A549 (cell line): ENCODE measurements at regions not wholly inside any gene's neighbourhood (a gene's known extent, or its start where the extent isn't known, plus 50 kb on each side); places are given as distances from the start of the nearest gene placed in this dataset.

Experiments
- ATAC-seq, 2 experiments: fragments of 200-7000 bp in 1 of 2; fragments of >200 bp in 1 of 2; cut with Nextera tagmentation in 1 of 2; cut with Tn5 transposase in 1 of 2; 3 replicates each; pipeline versions ENCODE4 v1.8.0 to v1.9.1; 2018 to 2020; ENCODE audit warnings: mild to moderate bottlenecking in 1 of 2, moderate library complexity in 1 of 2
- CTCF ChIA-PET: fragments of 300-600 bp; sonication (Branson Sonifier 250); formaldehyde crosslinking; extraction: SDS; loops from one replicate; lab custom pipeline; 2021; ENCODE audit warnings: antibody characterized with exemption, inconsistent platforms; lab: Yijun Ruan, JAX
- POLR2A ChIA-PET: fragments of 350-600 bp; formaldehyde crosslinking; extraction: SDS; loops from one replicate; lab custom pipeline; 2021; ENCODE audit warnings: antibody characterized with exemption, inconsistent platforms; lab: Yijun Ruan, JAX
- DNase-seq, 2 experiments: peaks; one replicate each; pipeline versions ENCODE4 v3.0.0 to v3.0.0-alpha.2; 2011 to 2016; ENCODE audit warnings: low read depth in 1 of 2, low spot score in 1 of 2
- FAIRE-seq: peaks from 2 replicates; lab custom pipeline; 2011; peaks lifted over from hg19 to GRCh38; lab: Jason Lieb, UNC
- H3K27ac ChIP-seq, 2 experiments: fragments of >200 bp; sonication (Bioruptor Twin); formaldehyde crosslinking; 3 replicates each; pipeline ENCODE4 v1.5.1; 2016 to 2017
- H3K4me1 ChIP-seq: fragments of >200 bp; sonication (Bioruptor Twin); formaldehyde crosslinking; 3 replicates; pipeline ENCODE4 v1.6.1; 2016
- H3K4me2 ChIP-seq: fragments of >200 bp; sonication (Bioruptor Twin); formaldehyde crosslinking; 3 replicates; pipeline ENCODE4 v1.6.1; 2016
- H3K4me3 ChIP-seq: fragments of >200 bp; sonication (Bioruptor Twin); formaldehyde crosslinking; 3 replicates; pipeline ENCODE4 v1.5.1; 2016
- H3K9me3 ChIP-seq: fragments of >200 bp; sonication (Bioruptor Twin); formaldehyde crosslinking; 3 replicates; pipeline ENCODE4 v1.6.1; 2016
- BHLHE40 ChIP-seq: IDR thresholded peaks from 2 replicates; pipeline ENCODE4 v1.6.1; 2012; ENCODE audit warnings: low read depth, low read length, inconsistent platforms
- CBX8 ChIP-seq: fragments of 200-600 bp; sonication (generic); IDR thresholded peaks from 2 replicates; pipeline ENCODE4 v1.6.1; 2016
- CEBPB ChIP-seq, 2 experiments: fragments of >200 bp in 1 of 2; sonication (Bioruptor Twin) in 1 of 2; formaldehyde crosslinking in 1 of 2; IDR thresholded peaks; 2 replicates each; pipeline ENCODE4 v1.6.1; 2012 to 2016
- CHD2 ChIP-seq: fragments of 150-350 bp; IDR thresholded peaks from 2 replicates; pipeline ENCODE4 v1.6.1; 2014; ENCODE audit warnings: low read length; ENCODE audit not compliant: partially characterized antibody
- CTCF ChIP-seq: fragments of >200 bp; sonication (Bioruptor Twin); formaldehyde crosslinking; IDR thresholded peaks from 3 replicates; pipeline ENCODE4 v1.5.1; 2016
- EHF ChIP-seq: fragments of 250-450 bp; sonication (Bioruptor Pico); IDR thresholded peaks from 2 replicates; pipeline ENCODE4 v1.5.0; 2020; ENCODE audit warnings: mild to moderate bottlenecking
- EHMT2 ChIP-seq: fragments of 200-600 bp; sonication (generic); IDR thresholded peaks from 2 replicates; pipeline ENCODE4 v1.6.1; 2016; ENCODE audit warnings: antibody characterized with exemption, low read depth, mild to moderate bottlenecking, moderate library complexity
- EP300 ChIP-seq, 2 experiments: fragments of >200 bp; sonication (Bioruptor Twin); formaldehyde crosslinking; IDR thresholded peaks; 2 replicates in 1 of 2; 3 replicates in 1 of 2; pipeline ENCODE4 v1.6.1; 2016 to 2017
- ESRRA ChIP-seq: fragments of 150-350 bp; IDR thresholded peaks from 2 replicates; pipeline ENCODE4 v1.6.1; 2014; ENCODE audit warnings: mild to moderate bottlenecking, low read length, borderline replicate concordance
- FOSL2 ChIP-seq, 2 experiments: fragments of 450-650 bp in 1 of 2; fragments of >200 bp in 1 of 2; sonication (Bioruptor Twin) in 1 of 2; formaldehyde crosslinking; IDR thresholded peaks; 2 replicates each; pipeline versions ENCODE4 v1.5.0 to v1.6.1; 2016 to 2020; ENCODE audit warnings: mild to moderate bottlenecking in 1 of 2, moderate library complexity in 1 of 2
- FOXS1 ChIP-seq: fragments of 250-450 bp; sonication (Bioruptor Pico); IDR thresholded peaks from 2 replicates; pipeline ENCODE4 v1.5.0; 2020; ENCODE audit warnings: mild to moderate bottlenecking, moderate library complexity
- HES2 ChIP-seq: fragments of >200 bp; sonication (Bioruptor Twin); formaldehyde crosslinking; IDR thresholded peaks from 2 replicates; pipeline ENCODE4 v1.6.1; 2016
- HOXA7 ChIP-seq: fragments of 250-450 bp; sonication (Bioruptor Pico); IDR thresholded peaks from 2 replicates; pipeline ENCODE4 v1.5.0; 2020; ENCODE audit warnings: mild to moderate bottlenecking, moderate library complexity
- HOXB13 ChIP-seq: fragments of 250-450 bp; sonication (Bioruptor Pico); IDR thresholded peaks from 2 replicates; pipeline ENCODE4 v1.5.0; 2020; ENCODE audit warnings: low read depth, mild to moderate bottlenecking, moderate library complexity
- HOXB5 ChIP-seq: fragments of 250-450 bp; sonication (Bioruptor Pico); IDR thresholded peaks from 2 replicates; pipeline ENCODE4 v1.5.0; 2020; ENCODE audit warnings: mild to moderate bottlenecking, moderate library complexity
- JUNB ChIP-seq: fragments of >200 bp; sonication (Bioruptor Twin); formaldehyde crosslinking; IDR thresholded peaks from 2 replicates; pipeline ENCODE4 v1.6.1; 2016
- KDM5A ChIP-seq: fragments of 200-600 bp; sonication (generic); IDR thresholded peaks from 2 replicates; pipeline ENCODE4 v1.6.1; 2016; ENCODE audit warnings: antibody characterized with exemption, mild to moderate bottlenecking
- MAZ ChIP-seq: fragments of 150-350 bp; IDR thresholded peaks from 2 replicates; pipeline ENCODE4 v1.6.1; 2014; ENCODE audit warnings: antibody characterized with exemption, low read depth, low read length, borderline replicate concordance
- NFE2L2 ChIP-seq: fragments of 150-350 bp; conservative IDR thresholded peaks from 2 replicates; pipeline ENCODE4 v1.6.1; 2014; ENCODE audit warnings: low read length
- NPAS2 ChIP-seq: fragments of 250-450 bp; sonication (Bioruptor Pico); IDR thresholded peaks from 2 replicates; pipeline ENCODE4 v1.8.0; 2022; ENCODE audit warnings: mild to moderate bottlenecking, moderate library complexity, borderline replicate concordance
- NR3C1 ChIP-seq: fragments of >200 bp; sonication (Bioruptor Twin); formaldehyde crosslinking; IDR thresholded peaks from 3 replicates; pipeline ENCODE4 v1.6.1; 2017
- POLR2A ChIP-seq: IDR thresholded peaks from 2 replicates; pipeline ENCODE4 v1.6.1; 2012; ENCODE audit warnings: mild to moderate bottlenecking, low read length
- POLR2AphosphoS2 ChIP-seq: conservative IDR thresholded peaks from 2 replicates; pipeline ENCODE4 v1.6.1; 2012; ENCODE audit warnings: low read length, improper control_type of control experiment, inconsistent platforms
- RARB ChIP-seq: fragments of 250-450 bp; sonication (Bioruptor Pico); IDR thresholded peaks from 2 replicates; pipeline ENCODE4 v1.8.0; 2021; ENCODE audit warnings: mild to moderate bottlenecking, moderate library complexity
- REST ChIP-seq: fragments of 200-600 bp; sonication (generic); IDR thresholded peaks from 2 replicates; pipeline ENCODE4 v1.6.1; 2016; ENCODE audit warnings: antibody characterized with exemption, mild to moderate bottlenecking, moderate library complexity
- RNF2 ChIP-seq: fragments of 200-600 bp; sonication (generic); IDR thresholded peaks from 2 replicates; pipeline ENCODE4 v1.6.1; 2016; ENCODE audit warnings: low read depth, mild to moderate bottlenecking, antibody characterized with exemption, moderate library complexity, borderline replicate concordance
- SMC3 ChIP-seq: fragments of >200 bp; sonication (Bioruptor Twin); formaldehyde crosslinking; IDR thresholded peaks from 3 replicates; pipeline ENCODE4 v1.6.1; 2018; ENCODE audit warnings: inconsistent platforms
- TFCP2L1 ChIP-seq: fragments of 250-450 bp; sonication (Bioruptor Pico); IDR thresholded peaks from 2 replicates; pipeline ENCODE4 v1.5.0; 2021; ENCODE audit warnings: mild to moderate bottlenecking
- ZNF302 ChIP-seq: fragments of 250-450 bp; sonication (Bioruptor Pico); IDR thresholded peaks from 2 replicates; pipeline ENCODE4 v1.9.0; 2021; ENCODE audit warnings: inconsistent platforms, mild to moderate bottlenecking, moderate library complexity
- ZSCAN20 ChIP-seq: fragments of 250-450 bp; sonication (Bioruptor Pico); IDR thresholded peaks from 2 replicates; pipeline ENCODE4 v1.8.0; 2022; ENCODE audit warnings: mild to moderate bottlenecking, moderate library complexity
- WGBS: methylation state at CpG from one replicate; pipeline ENCODE4 v1.1.6; 2017; ENCODE audit errors: missing lambda C conversion rate; 5-methylcytosine and 5-hydroxymethylcytosine counted together

- DNase-seq (no peak), FAIRE-seq (no peak), ATAC-seq (no peak)
- H3K4me3 ChIP-seq, result no peak overlapping the region
- no peak overlapping the region for H3K4me2 ChIP-seq
- ChIA-PET CTCF (no interaction called here), POLR2A (no interaction called here)
- H3K27ac ChIP-seq, result no peak overlapping the region
- TF ChIP-seq POLR2AphosphoS2 (no peak), FOXS1 (CRISPR knock-in tag) (no peak), CHD2 (no peak), EP300 (IDR thresholded peaks at IDR 0.05) (no peak), RARB (CRISPR knock-in tag) (no peak), TFCP2L1 (CRISPR knock-in tag) (no peak), ZSCAN20 (CRISPR knock-in tag) (no peak), BHLHE40 (no peak), HOXA7 (CRISPR knock-in tag) (no peak), HOXB5 (no peak)
- no peaks in the 10 kb centered on the region for H3K4me1 ChIP-seq
- H3K9me3 ChIP-seq, result no peaks in the 10 kb centered on the region
- 37% methylated on average over 7 of the region's 7 CpGs for WGBS
Observed at GRCh38 chr9:106755736-106756135, 107.2 kb upstream of the ZNF462 start.

GRCh38 chr9:106757514-106757913 lies 105.5 kb upstream of the ZNF462 start:
- CTCF ChIA-PET, result no interaction called here
- no peak overlapping the region for H3K4me2 ChIP-seq

GRCh38 chr9:106758911-106759310 lies 104.1 kb upstream of the ZNF462 start:
- Histone ChIP-seq H3K27ac (no peak overlapping the region), H3K4me2 (no peak overlapping the region), H3K4me1 (no peaks in the 10 kb centered on the region), H3K9me3 (no peaks in the 10 kb centered on the region), H3K4me3 (no peak overlapping the region)
- no peak for DNase-seq
- ATAC-seq, result no peak
- 0% methylated on average over 1 of the region's 1 CpG for WGBS
- TF ChIP-seq HES2 (no peak), REST (no peak), CTCF (no peak), NFE2L2 (no peak), NPAS2 (CRISPR knock-in tag) (no peak), HOXB5 (no peak), CEBPB (IDR thresholded peaks at IDR 0.05) (no peak), EHMT2 (no peak), NR3C1 (no peak), JUNB (no peak), MAZ (no peak), POLR2A (no peak), KDM5A (no peak), HOXB13 (CRISPR knock-in tag) (no peak), EHF (no peak), EP300 (IDR thresholded peaks at IDR 0.05) (no peak)
- ChIA-PET CTCF (no interaction called here), POLR2A (no interaction called here)
- no peak for FAIRE-seq

More at GRCh38 chr9:106757514-106757913, 105.5 kb upstream of the ZNF462 start:
- Histone ChIP-seq H3K4me1 (no peaks in the 10 kb centered on the region), H3K4me3 (no peak overlapping the region), H3K9me3 (no peaks in the 10 kb centered on the region), H3K27ac (no peak overlapping the region)
- DNase-seq, result no peak
- FAIRE-seq, result no peak
- TF ChIP-seq ZNF302 (CRISPR knock-in tag) (no peak), CEBPB (IDR thresholded peaks at IDR 0.05) (no peak), CBX8 (no peak), ESRRA (no peak), RNF2 (no peak), KDM5A (no peak), NPAS2 (CRISPR knock-in tag) (no peak), SMC3 (no peak), FOSL2 (IDR thresholded peaks at IDR 0.05) (no peak), FOSL2 (CRISPR knock-in tag; IDR thresholded peaks at IDR 0.05) (no peak)
- POLR2A ChIA-PET, result no interaction called here
- WGBS, result 49% methylated on average over 2 of the region's 2 CpGs
- ATAC-seq, result no peak
